ENCODE measurements at regions not wholly inside any gene's neighbourhood (a gene's known extent, or its start where the extent isn't known, plus 50 kb on each side); places are given as distances from the start of the nearest gene placed in this dataset.

GRCh38 chr15:70327856-70328678, 230.3 kb upstream of the TLE3 start:
- TF ChIP-seq CTCF (IDR thresholded peaks at IDR 0.05; ENCODE audit: poor library complexity, severe bottlenecking) (no peak), TAF1 (IDR thresholded peaks at IDR 0.05; ENCODE audit: low read depth) (no peak), RAD21 (conservative IDR thresholded peaks at IDR 0.05) (no peak), MXI1 (conservative IDR thresholded peaks at IDR 0.05; ENCODE audit: poor library complexity, severe bottlenecking) (no peak), SMC3 (conservative IDR thresholded peaks at IDR 0.05; ENCODE audit: poor library complexity) (no peak), EP300 (conservative IDR thresholded peaks at IDR 0.05; ENCODE audit: poor library complexity, severe bottlenecking) (no peak), POLR2AphosphoS5 (IDR thresholded peaks at IDR 0.05) (no peak), EZH2 (IDR thresholded peaks at IDR 0.05; ENCODE audit: borderline replicate concordance, insufficient read depth, low read length, poor library complexity, severe bottlenecking) (no peak), REST (IDR thresholded peaks at IDR 0.05; ENCODE audit: borderline replicate concordance) (no peak)

Measured in neural cell (in vitro differentiated cells).